HepG2 (cell line): ENCODE measurements at regions not wholly inside any gene's neighbourhood (a gene's known extent, or its start where the extent isn't known, plus 50 kb on each side); places are given as distances from the start of the nearest gene placed in this dataset.

Source experiments
- CHD2 ChIP-seq: IDR thresholded peaks from 2 replicates; pipeline ENCODE4 v1.6.1; 2011; ENCODE audit warnings: low read depth, low read length, improper control_type of control experiment
- CTCF ChIP-seq: sonication (generic); formaldehyde crosslinking; IDR thresholded peaks from 2 replicates; pipeline ENCODE4 v1.5.0; 2020; ENCODE audit warnings: mild to moderate bottlenecking, missing genetic modification reagents, moderate library complexity
- EP300 ChIP-seq, 3 experiments: sonication (generic) in 1 of 3; formaldehyde crosslinking in 1 of 3; IDR thresholded peaks; 2 replicates each; pipeline versions ENCODE4 v1.5.1 to v1.6.1; 2011 to 2020; ENCODE audit warnings: low read depth in 2 of 3, low read length in 2 of 3, borderline replicate concordance in 1 of 3, improper control_type of control experiment in 1 of 3, mild to moderate bottlenecking in 1 of 3, missing genetic modification reagents in 1 of 3, moderate library complexity in 1 of 3
- FOXM1 ChIP-seq: sonication (generic); formaldehyde crosslinking; IDR thresholded peaks from 2 replicates; pipeline ENCODE4 v1.5.0; 2020; ENCODE audit warnings: missing genetic modification reagents
- HMG20B ChIP-seq: conservative IDR thresholded peaks from 2 replicates; pipeline ENCODE4 v1.6.1; 2016; ENCODE audit warnings: missing genetic modification reagents, missing compliant biosample characterization
- KLF16 ChIP-seq, 2 experiments: sonication (generic) in 1 of 2; formaldehyde crosslinking in 1 of 2; IDR thresholded peaks; 2 replicates each; pipeline versions ENCODE4 v1.6.1 to v1.8.0; 2016 to 2023; ENCODE audit warnings: missing genetic modification reagents in 2 of 2, missing compliant biosample characterization in 1 of 2
- KLF6 ChIP-seq: IDR thresholded peaks from 2 replicates; pipeline ENCODE4 v1.8.0; 2016; ENCODE audit warnings: missing biosample characterization, missing genetic modification reagents
- POLR2A ChIP-seq, 2 experiments: IDR thresholded peaks; 2 replicates each; pipeline ENCODE4 v1.6.1; 2011; ENCODE audit warnings: low read depth in 2 of 2, low read length in 2 of 2, mild to moderate bottlenecking in 1 of 2, moderate library complexity in 1 of 2; ENCODE audit not compliant: insufficient read depth in 1 of 2
- ZNF547 ChIP-seq: sonication (generic); formaldehyde crosslinking; IDR thresholded peaks from 2 replicates; pipeline ENCODE4 v1.5.1; 2020; ENCODE audit warnings: mild to moderate bottlenecking, missing genetic modification reagents

- no peak for TF ChIP-seq POLR2A (IDR thresholded peaks at IDR 0.05; ENCODE audit: insufficient read depth in 1 of 2, low read depth in 2 of 2, low read length in 2 of 2)
- TF ChIP-seq CTCF: no peak
- no peak for TF ChIP-seq EP300 (IDR thresholded peaks at IDR 0.05; ENCODE audit: low read depth in 2 of 2, low read length in 2 of 2)
- no peak for TF ChIP-seq EP300 (CRISPR knock-in tag; IDR thresholded peaks at IDR 0.05; ENCODE audit: borderline replicate concordance)
- TF ChIP-seq KLF16 (CRISPR knock-in tag; IDR thresholded peaks at IDR 0.05): no peak
- TF ChIP-seq HMG20B (CRISPR knock-in tag): no peak
- TF ChIP-seq FOXM1 (CRISPR knock-in tag): no peak
- no peak for TF ChIP-seq CHD2
- TF ChIP-seq ZNF547 (CRISPR knock-in tag): no peak
- TF ChIP-seq KLF6 (CRISPR knock-in tag): no peak
Measured at GRCh38 chr5:68141494-68141893, 74.1 kb upstream of the PIK3R1 start.
